Endothelial cell of umbilical vein (primary cell): ENCODE measurements at regions not wholly inside any gene's neighbourhood (a gene's known extent, or its start where the extent isn't known, plus 50 kb on each side); places are given as distances from the start of the nearest gene placed in this dataset.

ENCODE experiments used
- BruUV-seq: library from RNA; stranded (reverse); fragments of 400-500 nt; replicated peaks from 2 replicates; lab custom pipeline; 2021; lab: Mats Ljungman, UMichigan
- CTCF ChIA-PET: fragments of 300-600, 350-600 bp; sonication (Branson Sonifier 250); formaldehyde crosslinking; loops from one replicate; lab custom pipeline; 2021; ENCODE audit warnings: antibody characterized with exemption, inconsistent platforms; lab: Charles Lee
- POLR2A ChIA-PET: fragments of 300-600, 350-600 bp; sonication (Branson Sonifier 250); formaldehyde crosslinking; loops from one replicate; lab custom pipeline; 2021; ENCODE audit warnings: antibody characterized with exemption, inconsistent platforms; lab: Charles Lee
- DNase-seq: peaks from one replicate; pipeline ENCODE4 v3.0.0-alpha.2; 2011; ENCODE audit warnings: low read depth, low spot score
- FAIRE-seq: peaks from 2 replicates; lab custom pipeline; 2011; peaks lifted over from hg19 to GRCh38; lab: Jason Lieb, UNC
- H2AFZ ChIP-seq: 2 replicates; pipeline ENCODE4 v1.6.0; 2012; ENCODE audit warnings: low read depth, low read length, control low read depth, inconsistent platforms
- H3K27ac ChIP-seq: 2 replicates; pipeline ENCODE4 v1.5.1; 2011; ENCODE audit warnings: low read depth, mild to moderate bottlenecking, control low read depth, low read length, moderate library complexity; ENCODE audit not compliant: insufficient read depth
- H3K27me3 ChIP-seq, 2 experiments: 2 replicates each; pipeline versions ENCODE4 v1.6.0 to v1.6.1; 2011; ENCODE audit warnings: low read length in 2 of 2, mixed read lengths in 1 of 2; ENCODE audit not compliant: control insufficient read depth in 2 of 2, insufficient read depth in 2 of 2
- H3K36me3 ChIP-seq, 2 experiments: 2 replicates in 1 of 2; 3 replicates in 1 of 2; pipeline ENCODE4 v1.5.1; 2011; ENCODE audit warnings: low read length in 2 of 2, mild to moderate bottlenecking in 1 of 2, moderate library complexity in 1 of 2; ENCODE audit not compliant: control insufficient read depth in 2 of 2, insufficient read depth in 2 of 2; ENCODE audit errors: extremely low read depth in 1 of 2
- H3K4me1 ChIP-seq: 3 replicates; pipeline ENCODE4 v1.5.1; 2011; ENCODE audit warnings: mild to moderate bottlenecking, low read length; ENCODE audit not compliant: control insufficient read depth, insufficient read depth; ENCODE audit errors: extremely low read depth
- H3K4me2 ChIP-seq: 2 replicates; pipeline ENCODE4 v1.6.1; 2011; ENCODE audit warnings: low read length, control low read depth, mixed read lengths; ENCODE audit not compliant: insufficient read depth
- H3K4me3 ChIP-seq, 3 experiments: fragments of 200-600 bp in 1 of 3; sonication (generic), shearing (Covaris generic) in 1 of 3; replicated peaks in 1 of 3; 2 replicates each; pipeline ENCODE4 v1.5.1; 2011 to 2016; ENCODE audit warnings: control low read depth in 3 of 3, low read length in 3 of 3, mild to moderate bottlenecking in 2 of 3, inconsistent platforms in 1 of 3, low read depth in 1 of 3, moderate library complexity in 1 of 3; ENCODE audit not compliant: insufficient read depth in 1 of 3
- H3K79me2 ChIP-seq: 2 replicates; pipeline ENCODE4 v1.6.0; 2012; ENCODE audit warnings: low read length, inconsistent platforms; ENCODE audit not compliant: control insufficient read depth, insufficient read depth
- H3K9ac ChIP-seq: replicated peaks from 2 replicates; pipeline ENCODE3; 2011; ENCODE audit warnings: low read length, control low read depth; ENCODE audit not compliant: insufficient read depth; ENCODE audit errors: extremely low read depth
- H3K9me1 ChIP-seq: replicated peaks from 3 replicates; pipeline ENCODE4 v1.6.0; 2011; ENCODE audit warnings: mild to moderate bottlenecking, low read length; ENCODE audit not compliant: control insufficient read depth, insufficient read depth; ENCODE audit errors: extremely low read depth
- H3K9me3 ChIP-seq: replicated peaks from 2 replicates; pipeline ENCODE4 v1.5.1; 2012; ENCODE audit warnings: low read length, inconsistent platforms; ENCODE audit not compliant: control insufficient read depth, insufficient read depth
- H4K20me1 ChIP-seq: replicated peaks from 2 replicates; pipeline ENCODE3; 2011; ENCODE audit warnings: mild to moderate bottlenecking, low read length; ENCODE audit not compliant: control insufficient read depth, insufficient read depth; ENCODE audit errors: extremely low read depth
- CTCF ChIP-seq, 2 donors: IDR thresholded peaks; 1 replicate in 1 of 2; 2 replicates in 1 of 2; pipeline ENCODE4 v1.5.1; 2011; ENCODE audit warnings: low read length in 2 of 2, mild to moderate bottlenecking in 2 of 2, moderate library complexity in 2 of 2, control low read depth in 1 of 2, inconsistent platforms in 1 of 2, low read depth in 1 of 2; ENCODE audit not compliant: insufficient read depth in 1 of 2; ENCODE audit errors: extremely low read depth in 1 of 2
- EZH2 ChIP-seq: IDR thresholded peaks from 2 replicates; pipeline ENCODE4 v1.6.1; 2012; ENCODE audit warnings: borderline replicate concordance, low read depth, mild to moderate bottlenecking, moderate library complexity, low read length, inconsistent platforms; ENCODE audit not compliant: severe bottlenecking
- FOS ChIP-seq: IDR thresholded peaks from 2 replicates; pipeline ENCODE4 v1.6.1; 2011; ENCODE audit warnings: mild to moderate bottlenecking, low read length, moderate library complexity, borderline replicate concordance; ENCODE audit not compliant: insufficient read depth
- GATA2 ChIP-seq: IDR thresholded peaks from 2 replicates; pipeline ENCODE4 v1.7.0; 2011; ENCODE audit warnings: low read depth, mild to moderate bottlenecking, moderate library complexity, mixed read lengths, low read length; ENCODE audit not compliant: insufficient read length, insufficient read depth
- JUN ChIP-seq: IDR thresholded peaks from 2 replicates; pipeline ENCODE4 v1.6.1; 2011; ENCODE audit warnings: borderline replicate concordance, low read depth; ENCODE audit not compliant: insufficient read length, insufficient read depth
- MAX ChIP-seq: IDR thresholded peaks from 2 replicates; pipeline ENCODE4 v1.6.1; 2011; ENCODE audit not compliant: insufficient read depth, insufficient read length
- MYC ChIP-seq: IDR thresholded peaks from one replicate; pipeline ENCODE4 v1.6.1; 2011; ENCODE audit warnings: mild to moderate bottlenecking, low read depth, low read length
- POLR2A ChIP-seq: IDR thresholded peaks from 2 replicates; pipeline ENCODE4 v1.6.1; 2012; ENCODE audit warnings: low read depth, mild to moderate bottlenecking, control low read depth, low read length
- POLR2AphosphoS5 ChIP-seq: IDR thresholded peaks from 2 replicates; pipeline ENCODE4 v1.6.1; 2012; ENCODE audit warnings: low read depth, mild to moderate bottlenecking, control low read depth, low read length, moderate library complexity; ENCODE audit not compliant: insufficient read depth
- dilution Hi-C: fragments of 300-500 bp; cut with MboI; formaldehyde crosslinking; loops from one replicate; pipeline ENCODE4 v1.15.0; 2019; ENCODE audit warnings: low sequenced_read_pairs; ENCODE audit not compliant: extremely low pct_ligation_motif_present
- intact Hi-C: fragments of 100-400 bp; cut with micrococcal nuclease; formaldehyde crosslinking; loops from one replicate; pipeline ENCODE4 v1.10.0; 2022

- Histone ChIP-seq H3K27ac (no peak overlapping the region), H3K9me3 (no peaks in the 10 kb centered on the region), H3K9me1 (no peaks in the 10 kb centered on the region), H3K36me3 (no peaks in the 10 kb centered on the region), H4K20me1 (no peaks in the 10 kb centered on the region), H3K27me3 (no peaks in the 10 kb centered on the region), H3K4me3 (no peak overlapping the region), H3K4me2 (no peak overlapping the region), H3K79me2 (no peaks in the 10 kb centered on the region), H3K9ac (no peak overlapping the region), H3K4me1 (peaks cover 13% of the 10 kb centered on the region), H2AFZ (no peak overlapping the region)
- CTCF ChIA-PET = interaction anchor here (1.7 to 2.9 kb wide), 2 partner anchors 9 to 10 kb away, joined by 3 to 15 read pairs; no protein-coding TSS in a partner anchor
- no TSS peak for BruUV-seq
- intact Hi-C loops = no loop called here
- DNase-seq (no peak), FAIRE-seq (no peak)
- POLR2A ChIA-PET = no interaction called here
- dilution Hi-C loops = no loop called here
- TF ChIP-seq JUN (no peak), MAX (no peak), EZH2 (no peak), FOS (no peak), POLR2AphosphoS5 (no peak), POLR2A (no peak), GATA2 (no peak), MYC (no peak), CTCF (IDR thresholded peaks at IDR 0.05; ENCODE audit: extremely low read depth in 1 of 2, insufficient read depth in 1 of 2, low read depth in 1 of 2, low read length in 2 of 2) (no peak)
Measured at GRCh38 chr5:56617998-56618397, 197.4 kb upstream of the MAP3K1 start.
